H1 (cell line): ENCODE measurements at regions not wholly inside any gene's neighbourhood (a gene's known extent, or its start where the extent isn't known, plus 50 kb on each side); places are given as distances from the start of the nearest gene placed in this dataset.
A peak's percentile ranks its signal among the peaks of the same experiment; 100 is the strongest.

Source experiments
- CTCF ChIA-PET: fragments of 300-600 bp; sonication (Branson Sonifier 250); formaldehyde crosslinking; loops from one replicate; lab custom pipeline; 2021; ENCODE audit not compliant: partially characterized antibody; lab: Charles Lee
- POLR2A ChIA-PET: fragments of 300-600 bp; sonication (Branson Sonifier 250); formaldehyde crosslinking; loops from one replicate; lab custom pipeline; 2021; ENCODE audit warnings: inconsistent platforms; ENCODE audit not compliant: partially characterized antibody; lab: Charles Lee
- DNase-seq, 2 experiments: peaks; one replicate each; pipeline versions ENCODE4 v3.0.0 to v3.0.0-alpha.2; 2010 to 2022; ENCODE audit warnings: low spot score in 2 of 2, low read depth in 1 of 2, mixed read lengths in 1 of 2
- FAIRE-seq: peaks from 2 replicates; lab custom pipeline; 2011; peaks lifted over from hg19 to GRCh38; lab: Jason Lieb, UNC
- H2AFZ ChIP-seq: 2 replicates; pipeline ENCODE4 v1.8.1; 2012; ENCODE audit warnings: low read length, inconsistent platforms
- H2AK5ac ChIP-seq: 2 replicates; pipeline ENCODE4 v1.6.1; 2013; ENCODE audit warnings: low read depth, low read length
- H2BK120ac ChIP-seq: replicated peaks from 2 replicates; pipeline ENCODE3; 2013; ENCODE audit warnings: low read depth, low read length, inconsistent platforms
- H2BK12ac ChIP-seq: 2 replicates; pipeline ENCODE4 v1.6.1; 2013; ENCODE audit warnings: low read depth, low read length
- H2BK15ac ChIP-seq: 2 replicates; pipeline ENCODE4 v1.6.1; 2013; ENCODE audit warnings: low read length
- H2BK20ac ChIP-seq: 2 replicates; pipeline ENCODE4 v1.6.1; 2013; ENCODE audit warnings: low read length
- H2BK5ac ChIP-seq: 2 replicates; pipeline ENCODE4 v1.6.1; 2013; ENCODE audit warnings: low read depth, low read length
- H3K14ac ChIP-seq: 2 replicates; pipeline ENCODE4 v1.6.1; 2013; ENCODE audit warnings: inconsistent platforms; ENCODE audit not compliant: insufficient read length
- H3K18ac ChIP-seq: 2 replicates; pipeline ENCODE4 v1.6.1; 2013; ENCODE audit warnings: low read length; ENCODE audit errors: extremely low read depth
- H3K23ac ChIP-seq: 2 replicates; pipeline ENCODE4 v1.6.1; 2013; ENCODE audit warnings: inconsistent platforms; ENCODE audit not compliant: insufficient read length
- H3K23me2 ChIP-seq: 2 replicates; pipeline ENCODE4 v1.6.1; 2013; ENCODE audit warnings: low read depth, low read length
- H3K27ac ChIP-seq: 2 replicates; pipeline ENCODE4 v1.6.1; 2011; ENCODE audit warnings: low read depth, low read length, inconsistent platforms
- H3K27me3 ChIP-seq, 4 experiments: replicated peaks in 1 of 4; 1 replicate in 1 of 4; 2 replicates in 3 of 4; pipeline versions ENCODE4 v1.6.1 to v1.8.1; 2011 to 2013; ENCODE audit warnings: low read length in 3 of 4, mild to moderate bottlenecking in 3 of 4, inconsistent platforms in 2 of 4, mixed read lengths in 2 of 4, moderate library complexity in 1 of 4; ENCODE audit not compliant: control insufficient read depth in 3 of 4, insufficient read depth in 3 of 4; ENCODE audit errors: extremely low read depth in 1 of 4
- H3K36me3 ChIP-seq, 4 experiments: 2 replicates each; pipeline versions ENCODE4 v1.6.1 to v1.8.1; 2011 to 2013; ENCODE audit warnings: mild to moderate bottlenecking in 4 of 4, low read length in 3 of 4, moderate library complexity in 2 of 4, control low read depth in 1 of 4, inconsistent platforms in 1 of 4; ENCODE audit not compliant: insufficient read depth in 4 of 4, control insufficient read depth in 2 of 4
- H3K4ac ChIP-seq: replicated peaks from 2 replicates; pipeline ENCODE3; 2013; ENCODE audit warnings: low read length, low read depth, mixed read lengths, inconsistent platforms; ENCODE audit not compliant: insufficient read length
- H3K4me1 ChIP-seq, 4 experiments: replicated peaks in 1 of 4; 1 replicate in 1 of 4; 2 replicates in 3 of 4; pipeline versions ENCODE4 v1.6.1 to v1.8.1; 2011 to 2013; ENCODE audit warnings: low read length in 3 of 4, inconsistent platforms in 2 of 4, mixed read lengths in 1 of 4; ENCODE audit not compliant: insufficient read depth in 4 of 4, control insufficient read depth in 3 of 4
- H3K4me2 ChIP-seq, 2 experiments: 2 replicates each; pipeline versions ENCODE4 v1.6.1 to v1.8.1; 2011 to 2013; ENCODE audit warnings: low read depth in 2 of 2, low read length in 2 of 2, control low read depth in 1 of 2, inconsistent platforms in 1 of 2, mild to moderate bottlenecking in 1 of 2; ENCODE audit not compliant: insufficient read depth in 1 of 2
- H3K4me3 ChIP-seq, 4 experiments: fragments of 200-600, 300-600 bp in 1 of 4; sonication (generic), shearing (Covaris generic), sonication (Bioruptor Twin) in 1 of 4; 2 replicates each; pipeline versions ENCODE4 v1.5.1 to v1.8.1; 2011 to 2016; ENCODE audit warnings: low read length in 4 of 4, low read depth in 3 of 4, control low read depth in 2 of 4, inconsistent platforms in 2 of 4, mild to moderate bottlenecking in 2 of 4, mixed read lengths in 1 of 4, moderate library complexity in 1 of 4; ENCODE audit not compliant: insufficient read depth in 2 of 4; ENCODE audit errors: extremely low read depth in 1 of 4
- H3K56ac ChIP-seq: replicated peaks from 2 replicates; pipeline ENCODE3; 2013; ENCODE audit warnings: low read depth, mild to moderate bottlenecking, mixed read lengths, low read length, inconsistent platforms; ENCODE audit not compliant: insufficient read length
- H3K79me1 ChIP-seq: 2 replicates; pipeline ENCODE4 v1.6.1; 2013; ENCODE audit warnings: low read depth, low read length, control low read depth
- H3K79me2 ChIP-seq, 2 experiments: 2 replicates each; pipeline versions ENCODE4 v1.6.1 to v1.8.1; 2012 to 2013; ENCODE audit warnings: low read length in 2 of 2, mild to moderate bottlenecking in 2 of 2, inconsistent platforms in 1 of 2; ENCODE audit not compliant: insufficient read depth in 2 of 2, control insufficient read depth in 1 of 2
- H3K9ac ChIP-seq, 4 experiments: replicated peaks in 1 of 4; 1 replicate in 1 of 4; 2 replicates in 3 of 4; pipeline versions ENCODE4 v1.6.1 to v1.8.1; 2011 to 2013; ENCODE audit warnings: low read depth in 3 of 4, low read length in 3 of 4, control low read depth in 2 of 4, mild to moderate bottlenecking in 2 of 4, moderate library complexity in 2 of 4, inconsistent platforms in 1 of 4; ENCODE audit errors: extremely low read depth in 1 of 4
- H3K9me3 ChIP-seq, 2 experiments: 2 replicates each; pipeline versions ENCODE4 v1.6.1 to v1.8.1; 2012 to 2013; ENCODE audit warnings: mild to moderate bottlenecking in 2 of 2, moderate library complexity in 2 of 2, control low read depth in 1 of 2, inconsistent platforms in 1 of 2, low read depth in 1 of 2, low read length in 1 of 2, mixed read lengths in 1 of 2; ENCODE audit not compliant: insufficient read depth in 2 of 2
- H4K20me1 ChIP-seq, 2 experiments: replicated peaks in 1 of 2; 2 replicates each; pipeline versions ENCODE3 to v1.8.1; 2011 to 2013; ENCODE audit warnings: inconsistent platforms in 2 of 2, low read length in 2 of 2, mild to moderate bottlenecking in 1 of 2; ENCODE audit not compliant: insufficient read depth in 2 of 2, control insufficient read depth in 1 of 2
- H4K5ac ChIP-seq: 2 replicates; pipeline ENCODE4 v1.6.1; 2013; ENCODE audit warnings: low read length, low read depth, mixed read lengths, inconsistent platforms; ENCODE audit not compliant: insufficient read length
- H4K8ac ChIP-seq: 2 replicates; pipeline ENCODE4 v1.8.0; 2013; ENCODE audit warnings: mild to moderate bottlenecking, moderate library complexity, low read length, inconsistent platforms; ENCODE audit not compliant: insufficient read depth; ENCODE audit errors: extremely low read depth
- H4K91ac ChIP-seq: replicated peaks from 2 replicates; pipeline ENCODE3; 2013; ENCODE audit warnings: low read length, mixed read lengths, inconsistent platforms; ENCODE audit not compliant: insufficient read length
- ASH2L ChIP-seq: fragments of 200-600, 300-600 bp; sonication (generic); IDR thresholded peaks from one replicate; pipeline ENCODE4 v1.7.1; 2017; ENCODE audit warnings: low read length
- ATF2 ChIP-seq: IDR thresholded peaks from 2 replicates; pipeline ENCODE4 v1.6.1; 2012; ENCODE audit warnings: low read length, inconsistent platforms
- BCL11A ChIP-seq, 2 experiments: IDR thresholded peaks; one replicate each; pipeline ENCODE4 v1.6.1; 2011; ENCODE audit warnings: low read depth in 2 of 2, low read length in 2 of 2, mild to moderate bottlenecking in 2 of 2
- GTF2F1 ChIP-seq: IDR thresholded peaks from 2 replicates; pipeline ENCODE4 v1.6.1; 2012; ENCODE audit warnings: low read depth, low read length, improper control_type of control experiment, borderline replicate concordance
- HDAC2 ChIP-seq, 2 experiments: fragments of 300-600 bp in 1 of 2; sonication (generic) in 1 of 2; IDR thresholded peaks; 2 replicates each; pipeline ENCODE4 v1.6.1; 2011 to 2012; ENCODE audit warnings: low read depth in 2 of 2, low read length in 2 of 2, mild to moderate bottlenecking in 2 of 2, moderate library complexity in 2 of 2, borderline replicate concordance in 1 of 2, inconsistent platforms in 1 of 2
- JUN ChIP-seq: IDR thresholded peaks from 2 replicates; pipeline ENCODE4 v1.6.1; 2011; ENCODE audit warnings: low read depth, mild to moderate bottlenecking, improper control_type of control experiment, low read length
- JUND ChIP-seq: IDR thresholded peaks from 2 replicates; pipeline ENCODE4 v1.6.1; 2011; ENCODE audit warnings: mild to moderate bottlenecking, improper control_type of control experiment, low read length
- NRF1 ChIP-seq: IDR thresholded peaks from 2 replicates; pipeline ENCODE4 v1.6.1; 2011; ENCODE audit warnings: mild to moderate bottlenecking, low read depth, low read length, improper control_type of control experiment
- POLR2A ChIP-seq, 2 experiments: IDR thresholded peaks; 1 replicate in 1 of 2; 2 replicates in 1 of 2; pipeline ENCODE4 v1.6.1; 2011; ENCODE audit warnings: low read depth in 2 of 2, low read length in 2 of 2, mild to moderate bottlenecking in 2 of 2; ENCODE audit errors: control extremely low read depth in 1 of 2
- RBBP5 ChIP-seq: IDR thresholded peaks from 2 replicates; pipeline ENCODE4 v1.7.1; 2012; ENCODE audit warnings: low read depth, mild to moderate bottlenecking, inconsistent platforms, low read length, moderate library complexity, borderline replicate concordance
- SUZ12 ChIP-seq: fragments of 200-600 bp; sonication (generic); IDR thresholded peaks from 2 replicates; pipeline ENCODE4 v1.6.1; 2012; ENCODE audit warnings: mild to moderate bottlenecking, inconsistent platforms, low read length, moderate library complexity, mixed read lengths
- TEAD4 ChIP-seq: IDR thresholded peaks from 2 replicates; pipeline ENCODE4 v1.6.1; 2012; ENCODE audit warnings: low read depth, low read length, inconsistent platforms, mixed read lengths
- WGBS, 2 experiments: shearing (Covaris generic) in 1 of 2; methylation state at CpG; one replicate each; pipeline versions ENCODE4 v1.1.6 to v1.1.7; 2013 to 2015; ENCODE audit warnings: low lambda C conversion rate in 2 of 2, mixed read lengths in 2 of 2, inconsistent platforms in 1 of 2, low coverage in 1 of 2, missing lambda C conversion rate in 1 of 2; ENCODE audit not compliant: insufficient replicate concordance in 2 of 2, insufficient coverage in 1 of 2, insufficient read length in 1 of 2; ENCODE audit errors: extremely low coverage in 1 of 2, missing lambda C conversion rate in 1 of 2; 5-methylcytosine and 5-hydroxymethylcytosine counted together
- TF ChIP-seq, protein P1 (sequence below): IDR thresholded peaks from 2 replicates; pipeline ENCODE4 v1.6.1; 2012; ENCODE audit warnings: inconsistent platforms

DNA sequence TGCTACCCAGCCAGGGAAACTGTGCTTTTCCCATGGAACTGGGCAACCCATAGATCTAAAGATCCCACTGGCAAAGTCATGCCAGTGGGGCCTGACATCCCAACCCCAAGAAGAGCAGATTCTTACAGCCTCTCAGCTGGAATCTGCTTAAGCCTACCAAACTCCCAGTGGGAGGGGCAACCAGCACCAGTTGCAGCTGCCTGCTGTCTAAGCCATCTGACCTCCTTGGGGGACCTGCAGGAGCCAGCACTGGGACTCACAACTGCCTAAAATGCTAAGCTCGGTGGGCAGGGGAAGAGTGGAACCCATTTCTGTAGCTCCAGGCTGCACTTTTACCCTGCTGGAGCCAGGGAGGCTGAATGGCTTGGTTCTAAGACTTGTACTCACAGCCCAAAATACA is 770.7 kb upstream of the SLC8A1 start:
- H4K8ac ChIP-seq: no peak overlapping the region
- no peak overlapping the region for H2BK15ac ChIP-seq
- H4K20me1 ChIP-seq: no peaks in the 10 kb centered on the region
- H3K79me2 ChIP-seq: no peaks in the 10 kb centered on the region
- no peak overlapping the region for H3K4me3 ChIP-seq
- ChIA-PET CTCF (no interaction called here), POLR2A (no interaction called here)
- H3K4ac ChIP-seq: no peak overlapping the region
- H2BK120ac ChIP-seq: no peak overlapping the region
- H3K4me1 ChIP-seq: no peaks in the 10 kb centered on the region
- no peak overlapping the region for H3K18ac ChIP-seq
- no peak overlapping the region for H3K56ac ChIP-seq
- no peaks in the 10 kb centered on the region for H3K79me1 ChIP-seq
- no peaks in the 10 kb centered on the region for H3K27me3 ChIP-seq
- no peak overlapping the region for H2BK20ac ChIP-seq
- H2BK5ac ChIP-seq: no peak overlapping the region
- 79% methylated on average over 1 of the region's 1 CpG; no CpG with 5 or more reads in 1 of the 2 experiments for WGBS, 2 experiments
- no peak overlapping the region for H3K14ac ChIP-seq
- H3K9me3 ChIP-seq: no peaks in the 10 kb centered on the region
- no peak overlapping the region for H3K23ac ChIP-seq
- FAIRE-seq: no peak
- no peak overlapping the region for H2AK5ac ChIP-seq
- no peak overlapping the region for H3K9ac ChIP-seq
- peak overlapping the region; percentile 85; the same call in 1 of the 2 replicates for H2AFZ ChIP-seq
- H4K5ac ChIP-seq: no peak overlapping the region
- H2BK12ac ChIP-seq: no peak overlapping the region
- H3K4me2 ChIP-seq: no peak overlapping the region
- H4K91ac ChIP-seq: no peak overlapping the region
- no peak for DNase-seq
- H3K23me2 ChIP-seq: no peaks in the 10 kb centered on the region
- no peaks in the 10 kb centered on the region for H3K36me3 ChIP-seq
- no peak overlapping the region for H3K27ac ChIP-seq
- TF ChIP-seq TEAD4 (no peak), RBBP5 (no peak), JUND (no peak), NRF1 (no peak), BCL11A (IDR thresholded peaks at IDR 0.05; ENCODE audit: low read depth in 2 of 2, low read length in 2 of 2) (no peak), HDAC2 (IDR thresholded peaks at IDR 0.05; ENCODE audit: borderline replicate concordance in 1 of 2, low read depth in 2 of 2, low read length in 2 of 2) (no peak), ATF2 (no peak), POLR2A (IDR thresholded peaks at IDR 0.05; ENCODE audit: control extremely low read depth in 1 of 2, low read depth in 2 of 2, low read length in 2 of 2) (no peak), ASH2L (no peak), JUN (no peak), SUZ12 (no peak), GTF2F1 (no peak)
- TF ChIP-seq, protein P1, sequence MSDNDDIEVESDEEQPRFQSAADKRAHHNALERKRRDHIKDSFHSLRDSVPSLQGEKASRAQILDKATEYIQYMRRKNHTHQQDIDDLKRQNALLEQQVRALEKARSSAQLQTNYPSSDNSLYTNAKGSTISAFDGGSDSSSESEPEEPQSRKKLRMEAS: no peak
